ENCODE measurements at regions not wholly inside any gene's neighbourhood (a gene's known extent, or its start where the extent isn't known, plus 50 kb on each side); places are given as distances from the start of the nearest gene placed in this dataset.

DNA sequence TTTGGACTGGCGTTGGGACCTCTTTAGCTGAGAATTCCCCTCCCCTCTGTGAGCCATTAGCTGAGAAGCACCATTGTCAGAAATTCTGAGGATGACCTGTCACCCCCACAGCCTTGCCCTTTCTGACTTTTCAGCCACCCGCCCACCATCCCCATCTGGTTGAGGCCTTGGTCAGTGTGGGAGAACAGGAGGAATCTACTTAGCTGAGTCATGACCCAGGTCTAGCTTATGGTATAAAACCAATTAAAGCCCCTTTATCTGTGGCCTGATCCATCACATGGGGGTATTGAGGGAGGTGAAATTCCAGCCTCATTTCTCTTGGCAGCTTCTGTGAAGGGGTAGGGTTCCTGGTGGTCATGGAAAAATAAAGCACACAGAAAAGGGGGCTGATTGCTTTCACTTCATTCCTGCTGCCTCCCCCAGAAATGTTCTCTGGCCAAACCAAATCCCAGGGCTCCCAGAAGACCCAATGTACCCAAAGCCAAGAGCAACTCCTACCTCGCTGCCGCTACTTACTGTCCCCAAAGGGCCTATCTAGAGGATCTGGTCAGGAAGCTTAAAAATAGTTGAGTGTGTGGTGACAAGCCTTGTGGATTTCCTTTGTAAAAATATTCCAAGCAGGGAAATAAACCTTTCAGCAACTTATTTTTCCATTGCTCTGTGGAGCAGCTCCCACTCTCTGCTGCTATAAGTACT is 174.8 kb upstream of the TNC start:
- no peak for TF ChIP-seq POLR2A (IDR thresholded peaks at IDR 0.05)
- TF ChIP-seq, protein P1, sequence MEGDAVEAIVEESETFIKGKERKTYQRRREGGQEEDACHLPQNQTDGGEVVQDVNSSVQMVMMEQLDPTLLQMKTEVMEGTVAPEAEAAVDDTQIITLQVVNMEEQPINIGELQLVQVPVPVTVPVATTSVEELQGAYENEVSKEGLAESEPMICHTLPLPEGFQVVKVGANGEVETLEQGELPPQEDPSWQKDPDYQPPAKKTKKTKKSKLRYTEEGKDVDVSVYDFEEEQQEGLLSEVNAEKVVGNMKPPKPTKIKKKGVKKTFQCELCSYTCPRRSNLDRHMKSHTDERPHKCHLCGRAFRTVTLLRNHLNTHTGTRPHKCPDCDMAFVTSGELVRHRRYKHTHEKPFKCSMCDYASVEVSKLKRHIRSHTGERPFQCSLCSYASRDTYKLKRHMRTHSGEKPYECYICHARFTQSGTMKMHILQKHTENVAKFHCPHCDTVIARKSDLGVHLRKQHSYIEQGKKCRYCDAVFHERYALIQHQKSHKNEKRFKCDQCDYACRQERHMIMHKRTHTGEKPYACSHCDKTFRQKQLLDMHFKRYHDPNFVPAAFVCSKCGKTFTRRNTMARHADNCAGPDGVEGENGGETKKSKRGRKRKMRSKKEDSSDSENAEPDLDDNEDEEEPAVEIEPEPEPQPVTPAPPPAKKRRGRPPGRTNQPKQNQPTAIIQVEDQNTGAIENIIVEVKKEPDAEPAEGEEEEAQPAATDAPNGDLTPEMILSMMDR (IDR thresholded peaks at IDR 0.05), result no peak

All from tibial nerve (tissue), 3 donors.